NCI-H748 treated with DMSO at 0.1 percent for 48 hours (cell line): ENCODE measurements at regions not wholly inside any gene's neighbourhood (a gene's known extent, or its start where the extent isn't known, plus 50 kb on each side); places are given as distances from the start of the nearest gene placed in this dataset.
"Not testable (repeated sequence)": the region's sequence is repeated elsewhere in the genome, so short reads cannot be mapped to it uniquely, and the experiment has no call there.

ENCODE experiments used
- DNase-seq: peaks from one replicate; lab custom pipeline; 2025; lab: John Stamatoyannopoulos, UW

DNA sequence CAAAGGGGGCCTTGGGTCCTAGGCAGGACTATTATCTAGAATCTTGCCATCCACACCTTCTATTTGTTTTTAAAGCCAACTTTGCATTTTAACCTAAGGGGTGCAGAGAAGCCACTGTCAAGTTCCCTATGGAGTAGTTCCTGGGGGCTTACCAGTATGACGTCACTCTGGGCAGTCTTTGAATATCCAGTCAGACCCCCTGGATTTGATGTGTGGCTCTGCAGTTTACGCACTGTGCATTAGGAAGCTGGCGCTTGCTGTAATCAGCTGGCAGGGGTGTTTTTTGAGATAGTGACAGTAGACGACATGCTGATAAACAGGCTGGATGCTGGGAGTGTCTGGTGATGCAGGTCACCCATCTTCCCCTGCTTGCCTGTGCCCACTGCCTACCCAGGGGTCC, 892.7 kb upstream of the ZNF722 start:
- no peak for DNase-seq

GRCh38 chr7:63106506-63107388, 891.9 kb upstream of the ZNF722 start:
- no peak for DNase-seq

GRCh38 chr7:63111511-63111910, 887.1 kb upstream of the ZNF722 start:
- not testable (repeated sequence) for DNase-seq

DNA sequence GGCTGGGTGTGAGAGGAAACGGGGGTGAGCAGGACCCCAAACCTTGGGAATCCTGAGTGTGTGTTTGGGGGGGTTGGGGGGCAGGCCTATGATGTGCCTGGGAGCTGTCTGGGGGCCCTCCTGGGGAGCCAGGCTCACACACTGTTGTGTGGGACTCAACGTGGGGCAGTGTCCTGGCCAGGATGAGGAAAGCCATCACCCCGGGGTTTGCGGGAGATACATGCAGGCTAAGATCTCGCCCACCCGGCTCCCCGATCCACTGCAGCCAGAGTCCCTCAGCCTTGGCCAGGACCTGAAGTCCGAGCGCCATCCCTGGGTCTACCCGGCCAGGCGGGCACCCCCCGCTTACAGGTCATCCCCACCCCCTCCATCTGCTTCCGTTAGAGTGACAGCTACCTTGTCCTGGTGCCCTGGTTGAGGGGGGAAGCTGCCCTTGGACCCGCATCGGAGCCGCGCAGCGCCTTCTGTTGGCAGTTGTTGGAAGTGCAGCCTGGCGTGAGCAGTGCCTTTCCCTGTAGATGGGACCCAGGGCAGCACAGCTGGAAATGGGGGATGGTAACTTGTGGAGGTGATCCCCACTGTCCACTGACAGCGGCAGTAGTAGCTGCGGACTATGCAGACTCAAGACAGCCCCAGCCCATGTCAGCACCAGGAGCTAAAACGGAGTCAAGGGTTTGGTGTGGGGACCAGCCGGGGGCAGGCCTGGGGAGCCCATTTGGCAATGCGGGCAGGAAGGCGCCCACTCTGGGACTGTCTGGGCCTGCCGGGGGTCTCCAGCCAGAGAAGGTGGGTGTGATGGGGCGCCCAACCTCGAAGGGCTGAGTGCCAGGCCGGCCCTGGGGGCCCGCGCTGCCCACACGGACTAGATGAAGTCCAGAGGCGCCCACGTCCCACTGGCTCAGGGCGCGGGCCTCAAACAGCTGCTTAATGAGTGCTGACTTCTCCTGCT, 885.6 kb upstream of the ZNF722 start:
- DNase-seq = no peak

DNA sequence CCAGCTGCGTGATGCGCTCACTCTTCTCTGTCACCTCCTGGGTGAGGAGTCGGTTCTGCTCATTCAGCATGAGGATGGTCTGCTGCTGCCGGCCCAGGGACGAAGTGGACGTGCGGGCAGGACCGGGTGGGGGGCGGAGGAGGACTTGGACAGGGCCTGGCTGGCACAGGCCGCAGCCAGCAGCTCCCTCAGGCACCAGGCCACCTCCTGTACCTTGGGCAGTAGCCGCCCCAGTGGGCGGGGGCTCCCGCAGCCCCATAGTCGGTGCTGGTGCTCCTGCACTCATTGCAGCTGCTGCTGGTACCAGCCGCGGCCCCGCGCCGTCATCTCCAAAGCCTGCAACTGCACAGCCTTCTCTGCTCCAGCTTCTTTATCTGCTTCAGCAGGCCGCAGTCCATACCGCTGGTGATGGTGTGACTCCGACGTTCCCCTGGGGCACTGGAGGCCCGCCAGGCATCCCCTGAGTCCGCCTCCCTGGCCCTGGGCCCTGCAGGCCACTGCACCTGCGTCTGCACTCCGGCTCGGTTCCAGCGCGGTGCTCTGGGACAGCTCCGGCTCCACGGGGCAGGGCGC, 884.9 kb upstream of the ZNF722 start:
- DNase-seq = no peak

DNA sequence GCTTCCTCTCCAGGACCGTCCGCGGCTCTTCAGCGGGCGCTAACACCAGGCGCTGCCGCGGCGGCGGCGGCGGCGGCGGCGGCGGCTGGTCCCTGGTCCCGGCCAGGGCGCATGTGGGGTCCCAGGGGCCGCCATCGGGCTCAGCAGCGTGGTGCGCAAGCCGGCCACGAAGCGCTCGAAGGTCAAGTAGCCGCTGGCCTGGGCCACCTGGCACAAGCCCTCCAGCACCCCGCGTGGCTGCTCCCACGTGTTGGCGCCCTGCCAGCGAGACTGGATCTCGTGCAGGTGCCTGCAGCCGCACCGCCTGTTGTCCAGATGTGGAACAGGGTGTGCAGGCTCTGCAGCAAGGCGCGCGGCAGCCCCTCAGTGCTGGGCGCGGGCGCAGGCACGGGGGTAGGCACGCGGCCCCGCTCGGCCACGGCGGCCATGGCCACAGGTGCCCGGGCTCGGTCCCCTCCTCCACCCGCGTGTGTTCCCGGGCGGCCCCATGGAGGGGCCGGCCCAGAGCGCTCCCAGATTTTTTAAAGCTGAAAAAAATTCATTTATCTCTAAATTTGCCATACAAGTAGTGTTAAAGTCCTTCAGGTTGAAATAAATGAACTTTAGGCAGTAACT, 884.2 kb upstream of the ZNF722 start:
- DNase-seq = no peak
